ENCODE measurements at regions not wholly inside any gene's neighbourhood (a gene's known extent, or its start where the extent isn't known, plus 50 kb on each side); places are given as distances from the start of the nearest gene placed in this dataset.

DNA sequence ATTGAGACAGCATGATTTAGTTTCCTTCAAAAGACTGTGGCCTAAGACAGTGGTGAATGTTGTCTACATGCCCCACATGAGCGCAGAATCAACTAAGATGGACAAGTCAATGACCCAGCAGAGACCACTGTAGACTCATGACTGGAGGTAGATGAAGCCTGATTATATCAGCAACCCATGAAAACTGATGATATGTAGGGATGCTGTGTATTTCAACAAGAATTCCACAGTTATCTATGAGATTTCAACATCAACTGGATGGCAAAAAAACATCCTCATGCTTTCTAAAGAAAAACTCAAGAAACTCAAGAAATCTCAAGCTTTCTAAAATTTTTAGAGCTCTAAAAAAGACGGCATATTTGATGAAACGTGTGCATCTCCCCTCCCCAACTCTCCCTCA, 413.9 kb upstream of the LYPLAL1 start:
- Mint-ChIP-seq H3K27me3 (no peaks in the 10 kb centered on the region), H3K9me3 (peaks cover 0 to 9% (median 0%) of the 10 kb centered on the region in 5 donors), H3K36me3 (no peaks in the 10 kb centered on the region), H3K4me3 (no peak overlapping the region), H3K27ac (no peak overlapping the region), H3K4me1 (no peaks in the 10 kb centered on the region)
- Histone ChIP-seq H3K36me3 (ENCODE audit: insufficient read depth, low read length) (no peaks in the 10 kb centered on the region), H3K4me3 (ENCODE audit: low read length) (no peak overlapping the region), H3K27ac (ENCODE audit: low read depth, low read length) (no peak overlapping the region), H3K9me3 (ENCODE audit: low read length) (no peaks in the 10 kb centered on the region), H3K4me1 (ENCODE audit: insufficient read depth, low read length) (no peaks in the 10 kb centered on the region), H3K27me3 (ENCODE audit: insufficient read depth, low read length, poor library complexity, severe bottlenecking) (no peaks in the 10 kb centered on the region)
- POLR2A ChIA-PET, result no interaction called here
- CTCF ChIA-PET, result no interaction called here
- DNase-seq, result no peak

GRCh38 chr1:218760601-218761570, 412.8 kb upstream of the LYPLAL1 start:
- no peaks in the 10 kb centered on the region for H3K9me3 ChIP-seq (ENCODE audit: low read length)
- H3K4me1 ChIP-seq (ENCODE audit: insufficient read depth, low read length), result no peaks in the 10 kb centered on the region
- POLR2A ChIA-PET, result no interaction called here
- Mint-ChIP-seq H3K27me3 (no peaks in the 10 kb centered on the region), H3K4me1 (no peaks in the 10 kb centered on the region), H3K27ac (no peak overlapping the region), H3K4me3 (no peak overlapping the region), H3K36me3 (no peaks in the 10 kb centered on the region), H3K9me3 (peaks cover 0 to 7% (median 0%) of the 10 kb centered on the region in 5 donors)
- H3K4me3 ChIP-seq (ENCODE audit: low read length), result no peak overlapping the region
- H3K36me3 ChIP-seq (ENCODE audit: insufficient read depth, low read length), result no peaks in the 10 kb centered on the region
- no peak overlapping the region for H3K27ac ChIP-seq (ENCODE audit: low read depth, low read length)
- DNase-seq, result no peak
- H3K27me3 ChIP-seq (ENCODE audit: insufficient read depth, low read length, poor library complexity, severe bottlenecking), result no peaks in the 10 kb centered on the region
- CTCF ChIA-PET, result interaction anchor here (1.5 kb wide), 1 partner anchor 17 kb away, joined by 3 read pairs; no protein-coding TSS in a partner anchor

DNA sequence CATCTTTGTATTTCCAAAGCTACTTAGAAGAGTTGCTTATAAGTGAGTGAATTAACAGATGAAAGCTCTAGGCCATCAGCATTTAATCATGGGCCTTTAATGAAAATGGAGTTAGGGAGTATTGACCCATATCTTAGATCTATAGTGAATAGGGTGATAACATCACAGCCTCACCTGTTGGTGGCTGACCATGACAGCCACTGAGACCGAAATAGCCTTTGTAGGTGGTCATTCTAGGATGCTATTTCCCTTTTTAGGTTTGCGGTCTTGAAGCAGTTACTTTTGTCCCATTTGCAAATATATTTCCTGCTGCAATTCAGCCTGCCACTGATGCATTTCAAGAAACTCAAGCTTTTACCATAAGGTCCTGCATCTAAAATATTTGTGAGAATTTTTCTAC, 410.1 kb upstream of the LYPLAL1 start:
- Mint-ChIP-seq H3K36me3 (no peaks in the 10 kb centered on the region), H3K4me1 (no peaks in the 10 kb centered on the region), H3K4me3 (no peak overlapping the region), H3K27me3 (no peaks in the 10 kb centered on the region), H3K27ac (no peak overlapping the region), H3K9me3 (peaks cover 0 to 7% (median 2%) of the 10 kb centered on the region in 5 donors)
- Histone ChIP-seq H3K27me3 (ENCODE audit: insufficient read depth, low read length, poor library complexity, severe bottlenecking) (no peaks in the 10 kb centered on the region), H3K9me3 (ENCODE audit: low read length) (no peaks in the 10 kb centered on the region), H3K27ac (ENCODE audit: low read depth, low read length) (no peak overlapping the region), H3K4me3 (ENCODE audit: low read length) (no peak overlapping the region), H3K4me1 (ENCODE audit: insufficient read depth, low read length) (no peaks in the 10 kb centered on the region), H3K36me3 (ENCODE audit: insufficient read depth, low read length) (no peaks in the 10 kb centered on the region)
- no peak for DNase-seq
- ChIA-PET CTCF (no interaction called here), POLR2A (no interaction called here)

GRCh38 chr1:218765753-218766152, 407.9 kb upstream of the LYPLAL1 start:
- H3K4me3 ChIP-seq (ENCODE audit: low read length), result no peak overlapping the region
- Mint-ChIP-seq H3K27ac (no peak overlapping the region), H3K4me3 (no peak overlapping the region), H3K27me3 (no peaks in the 10 kb centered on the region), H3K36me3 (no peaks in the 10 kb centered on the region), H3K4me1 (no peaks in the 10 kb centered on the region), H3K9me3 (peaks cover 0 to 7% (median 2%) of the 10 kb centered on the region in 5 donors)
- H3K27me3 ChIP-seq (ENCODE audit: insufficient read depth, low read length, poor library complexity, severe bottlenecking), result no peaks in the 10 kb centered on the region
- no peak for DNase-seq
- no peaks in the 10 kb centered on the region for H3K4me1 ChIP-seq (ENCODE audit: insufficient read depth, low read length)
- H3K27ac ChIP-seq (ENCODE audit: low read depth, low read length), result no peak overlapping the region
- no peaks in the 10 kb centered on the region for H3K9me3 ChIP-seq (ENCODE audit: low read length)
- POLR2A ChIA-PET, result no interaction called here
- CTCF ChIA-PET, result no interaction called here
- no peaks in the 10 kb centered on the region for H3K36me3 ChIP-seq (ENCODE audit: insufficient read depth, low read length)

- ChIA-PET POLR2A (no interaction called here), CTCF (no interaction called here)
- Histone ChIP-seq H3K4me3 (ENCODE audit: low read length) (no peak overlapping the region), H3K27me3 (ENCODE audit: insufficient read depth, low read length, poor library complexity, severe bottlenecking) (no peaks in the 10 kb centered on the region), H3K27ac (ENCODE audit: low read depth, low read length) (no peak overlapping the region), H3K4me1 (ENCODE audit: insufficient read depth, low read length) (no peaks in the 10 kb centered on the region), H3K36me3 (ENCODE audit: insufficient read depth, low read length) (no peaks in the 10 kb centered on the region), H3K9me3 (ENCODE audit: low read length) (no peaks in the 10 kb centered on the region)
- Mint-ChIP-seq H3K4me1 (no peaks in the 10 kb centered on the region), H3K36me3 (no peaks in the 10 kb centered on the region), H3K27me3 (no peaks in the 10 kb centered on the region), H3K27ac (no peak overlapping the region), H3K4me3 (no peak overlapping the region), H3K9me3 (peaks cover 0 to 7% (median 0%) of the 10 kb centered on the region in 5 donors)
- no peak for DNase-seq
Measured at GRCh38 chr1:218771931-218772330, 401.7 kb upstream of the LYPLAL1 start.

- H3K4me3 Mint-ChIP-seq, result no peak overlapping the region
- H3K9me3 Mint-ChIP-seq, result peaks cover 0 to 4% (median 0%) of the 10 kb centered on the region in 5 donors
- ChIA-PET POLR2A (no interaction called here), CTCF (no interaction called here)
- DNase-seq, result no peak
- Histone ChIP-seq H3K27ac (ENCODE audit: low read depth, low read length) (no peak overlapping the region), H3K9me3 (ENCODE audit: low read length) (no peaks in the 10 kb centered on the region), H3K27me3 (ENCODE audit: insufficient read depth, low read length, poor library complexity, severe bottlenecking) (no peaks in the 10 kb centered on the region), H3K36me3 (ENCODE audit: insufficient read depth, low read length) (no peaks in the 10 kb centered on the region), H3K4me3 (ENCODE audit: low read length) (no peak overlapping the region), H3K4me1 (ENCODE audit: insufficient read depth, low read length) (no peaks in the 10 kb centered on the region)
- H3K27me3 Mint-ChIP-seq, result no peaks in the 10 kb centered on the region
- H3K27ac Mint-ChIP-seq, result no peak overlapping the region
- H3K4me1 Mint-ChIP-seq, result no peaks in the 10 kb centered on the region
- H3K36me3 Mint-ChIP-seq, result no peaks in the 10 kb centered on the region
Measured at GRCh38 chr1:218772575-218772974, 401.1 kb upstream of the LYPLAL1 start.

DNA sequence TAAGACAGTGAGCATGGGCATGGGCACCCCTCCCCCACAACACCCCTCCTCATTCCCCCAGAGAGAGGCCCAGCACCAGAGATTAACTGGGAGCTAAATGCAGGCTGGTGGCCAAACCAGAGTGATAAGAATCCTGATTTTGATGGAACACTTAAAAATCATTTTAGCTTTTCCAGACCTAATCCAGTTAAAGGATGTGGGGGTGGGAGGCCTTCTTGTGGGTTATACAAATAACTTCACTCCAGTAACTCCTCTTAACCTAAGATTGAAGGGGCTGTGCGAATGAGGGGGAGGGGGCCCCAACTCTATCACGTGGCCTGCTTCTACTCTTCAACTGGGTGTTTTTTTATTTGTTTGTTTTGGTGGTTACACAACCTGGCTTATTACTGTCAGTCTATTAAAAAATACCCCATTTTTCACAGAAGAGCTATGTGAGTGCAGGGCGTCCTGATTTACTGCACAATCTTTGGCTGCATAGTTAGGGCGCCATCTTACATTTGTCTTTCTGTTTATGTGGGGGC, 398.1 kb upstream of the LYPLAL1 start:
- Histone ChIP-seq H3K4me1 (ENCODE audit: insufficient read depth, low read length) (no peaks in the 10 kb centered on the region), H3K4me3 (ENCODE audit: low read length) (no peak overlapping the region), H3K27me3 (ENCODE audit: insufficient read depth, low read length, poor library complexity, severe bottlenecking) (no peaks in the 10 kb centered on the region), H3K9me3 (ENCODE audit: low read length) (no peaks in the 10 kb centered on the region), H3K36me3 (ENCODE audit: insufficient read depth, low read length) (no peaks in the 10 kb centered on the region), H3K27ac (ENCODE audit: low read depth, low read length) (no peak overlapping the region)
- CTCF ChIA-PET, result no interaction called here
- Mint-ChIP-seq H3K27me3 (no peaks in the 10 kb centered on the region), H3K4me3 (no peak overlapping the region), H3K9me3 (peaks cover 0 to 4% (median 0%) of the 10 kb centered on the region in 5 donors), H3K27ac (no peak overlapping the region), H3K4me1 (no peaks in the 10 kb centered on the region), H3K36me3 (no peaks in the 10 kb centered on the region)
- no peak for DNase-seq
- POLR2A ChIA-PET, result no interaction called here

- H3K9me3 Mint-ChIP-seq, result peaks cover 0 to 4% (median 2%) of the 10 kb centered on the region in 5 donors
- Histone ChIP-seq H3K36me3 (ENCODE audit: insufficient read depth, low read length) (no peaks in the 10 kb centered on the region), H3K4me1 (ENCODE audit: insufficient read depth, low read length) (no peaks in the 10 kb centered on the region), H3K27me3 (ENCODE audit: insufficient read depth, low read length, poor library complexity, severe bottlenecking) (no peaks in the 10 kb centered on the region), H3K9me3 (ENCODE audit: low read length) (no peaks in the 10 kb centered on the region), H3K4me3 (ENCODE audit: low read length) (no peak overlapping the region), H3K27ac (ENCODE audit: low read depth, low read length) (no peak overlapping the region)
- ChIA-PET CTCF (interaction anchor here (1.3 kb wide), 1 partner anchor 17 kb away, joined by 3 read pairs; no protein-coding TSS in a partner anchor), POLR2A (no interaction called here)
- no peak for DNase-seq
- H3K36me3 Mint-ChIP-seq, result no peaks in the 10 kb centered on the region
- no peaks in the 10 kb centered on the region for H3K27me3 Mint-ChIP-seq
- no peaks in the 10 kb centered on the region for H3K4me1 Mint-ChIP-seq
- H3K4me3 Mint-ChIP-seq, result no peak overlapping the region
- no peak overlapping the region for H3K27ac Mint-ChIP-seq
Measured at GRCh38 chr1:218778257-218779126, 395.2 kb upstream of the LYPLAL1 start.
